HG03135 (cell line): ENCODE measurements at regions not wholly inside any gene's neighbourhood (a gene's known extent, or its start where the extent isn't known, plus 50 kb on each side); places are given as distances from the start of the nearest gene placed in this dataset.

Experiments used
- ATAC-seq: cut with Tn5 transposase; IDR thresholded peaks from one replicate; pipeline ENCODE4 v1.9.1; 2021; ENCODE audit warnings: mild to moderate bottlenecking, moderate library complexity; ENCODE audit not compliant: unreplicated experiment

GRCh38 chr14:95387826-95388445, 68.2 kb upstream of the CLMN start:
- no peak for ATAC-seq

- no peak for ATAC-seq
Observed at GRCh38 chr14:95386536-95387095, 66.9 kb upstream of the CLMN start.

- ATAC-seq, result no peak
Observed at GRCh38 chr14:95385701-95386100, 66.0 kb upstream of the CLMN start.

- ATAC-seq, result no peak
Observed at GRCh38 chr14:95382747-95383146, 63.0 kb upstream of the CLMN start.

- no peak for ATAC-seq
Observed at GRCh38 chr14:95381726-95382125, 62.0 kb upstream of the CLMN start.

GRCh38 chr14:95380350-95381042, 60.8 kb upstream of the CLMN start:
- no peak for ATAC-seq

GRCh38 chr14:95379634-95380033, 59.9 kb upstream of the CLMN start:
- no peak for ATAC-seq

- ATAC-seq, result no peak
Observed at GRCh38 chr14:95375539-95376109, 55.9 kb upstream of the CLMN start.

GRCh38 chr14:95374239-95374997, 54.7 kb upstream of the CLMN start:
- ATAC-seq, result no peak

GRCh38 chr14:95370076-95370475, 50.4 kb upstream of the CLMN start:
- no peak for ATAC-seq
